ENCODE measurements at regions not wholly inside any gene's neighbourhood (a gene's known extent, or its start where the extent isn't known, plus 50 kb on each side); places are given as distances from the start of the nearest gene placed in this dataset.

- TF ChIP-seq GATA2 (IDR thresholded peaks at IDR 0.05; ENCODE audit: low read depth, low read length) (no peak), GATA3 (IDR thresholded peaks at IDR 0.05; ENCODE audit: low read depth, low read length) (no peak)
Measured at GRCh38 chr7:52260046-52260665, 775.3 kb upstream of the POM121L12 start.
